ENCODE measurements at regions not wholly inside any gene's neighbourhood (a gene's known extent, or its start where the extent isn't known, plus 50 kb on each side); places are given as distances from the start of the nearest gene placed in this dataset.

DNA sequence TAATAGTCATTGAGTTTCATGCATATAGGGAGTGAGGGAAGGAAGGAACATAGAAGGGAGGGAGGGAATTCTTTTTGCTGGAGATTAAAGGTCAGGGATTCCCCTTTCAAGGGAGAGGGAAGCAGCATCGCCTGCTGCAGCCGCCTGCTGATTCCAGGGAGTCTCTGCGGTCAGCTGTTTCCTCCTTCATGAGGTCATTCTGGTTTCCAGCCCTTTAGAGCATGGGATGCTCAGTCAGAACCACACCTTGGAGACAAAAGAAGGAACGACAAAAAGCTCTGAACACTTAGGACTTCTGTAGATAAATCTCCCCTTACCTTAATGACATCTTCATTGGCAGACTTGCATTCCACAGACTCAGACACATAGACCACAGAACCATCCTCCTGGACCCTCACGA is 923.0 kb upstream of the TMEM132C start:
- H3K9me3 ChIP-seq (ENCODE audit: low read depth), result no peaks in the 10 kb centered on the region
- no peaks in the 10 kb centered on the region for H3K27me3 ChIP-seq
- no peak overlapping the region for H3K27ac ChIP-seq
- H3K27me3 Mint-ChIP-seq (ENCODE audit: insufficient read depth, low read depth), result peaks cover 6% of the 10 kb centered on the region
- H3K4me1 ChIP-seq, result no peaks in the 10 kb centered on the region
- H3K36me3 ChIP-seq, result no peaks in the 10 kb centered on the region
- no peak overlapping the region for H3K27ac Mint-ChIP-seq
- H3K4me3 ChIP-seq, result no peak overlapping the region
- no peaks in the 10 kb centered on the region for H4K20me1 ChIP-seq (ENCODE audit: low read depth)
- no peak overlapping the region for H3K9ac ChIP-seq
- peaks cover 7% of the 10 kb centered on the region for H3K4me1 Mint-ChIP-seq
- H3K36me3 Mint-ChIP-seq, result no peaks in the 10 kb centered on the region
- TF ChIP-seq, protein P1, sequence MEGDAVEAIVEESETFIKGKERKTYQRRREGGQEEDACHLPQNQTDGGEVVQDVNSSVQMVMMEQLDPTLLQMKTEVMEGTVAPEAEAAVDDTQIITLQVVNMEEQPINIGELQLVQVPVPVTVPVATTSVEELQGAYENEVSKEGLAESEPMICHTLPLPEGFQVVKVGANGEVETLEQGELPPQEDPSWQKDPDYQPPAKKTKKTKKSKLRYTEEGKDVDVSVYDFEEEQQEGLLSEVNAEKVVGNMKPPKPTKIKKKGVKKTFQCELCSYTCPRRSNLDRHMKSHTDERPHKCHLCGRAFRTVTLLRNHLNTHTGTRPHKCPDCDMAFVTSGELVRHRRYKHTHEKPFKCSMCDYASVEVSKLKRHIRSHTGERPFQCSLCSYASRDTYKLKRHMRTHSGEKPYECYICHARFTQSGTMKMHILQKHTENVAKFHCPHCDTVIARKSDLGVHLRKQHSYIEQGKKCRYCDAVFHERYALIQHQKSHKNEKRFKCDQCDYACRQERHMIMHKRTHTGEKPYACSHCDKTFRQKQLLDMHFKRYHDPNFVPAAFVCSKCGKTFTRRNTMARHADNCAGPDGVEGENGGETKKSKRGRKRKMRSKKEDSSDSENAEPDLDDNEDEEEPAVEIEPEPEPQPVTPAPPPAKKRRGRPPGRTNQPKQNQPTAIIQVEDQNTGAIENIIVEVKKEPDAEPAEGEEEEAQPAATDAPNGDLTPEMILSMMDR (IDR thresholded peaks at IDR 0.05), result no peak
- TF ChIP-seq EZH2 (IDR thresholded peaks at IDR 0.05) (no peak), EZH2phosphoT487 (IDR thresholded peaks at IDR 0.05) (no peak)
- H2AFZ ChIP-seq (replicated peaks), result no peak overlapping the region
- H3K4me2 ChIP-seq, result no peak overlapping the region
- H3K9me3 Mint-ChIP-seq, result peaks cover 13% of the 10 kb centered on the region
- no peaks in the 10 kb centered on the region for H3K79me2 ChIP-seq (ENCODE audit: low read depth)
- H3K4me3 Mint-ChIP-seq, result no peak overlapping the region
- DNase-seq (ENCODE audit: low spot score), result no peak
- no peaks in the 10 kb centered on the region for H3F3A ChIP-seq (ENCODE audit: low read depth)

GRCh38 chr12:127351481-127352010 is 915.4 kb upstream of the TMEM132C start:
- Histone ChIP-seq H3K36me3 (no peaks in the 10 kb centered on the region), H4K20me1 (ENCODE audit: low read depth) (no peaks in the 10 kb centered on the region), H3K4me1 (no peaks in the 10 kb centered on the region), H3K4me3 (no peak overlapping the region), H3K9ac (no peak overlapping the region), H3K79me2 (ENCODE audit: low read depth) (no peaks in the 10 kb centered on the region), H3K9me3 (ENCODE audit: low read depth) (no peaks in the 10 kb centered on the region), H3F3A (ENCODE audit: low read depth) (no peaks in the 10 kb centered on the region), H2AFZ (replicated peaks) (no peak overlapping the region), H3K27me3 (no peaks in the 10 kb centered on the region), H3K27ac (no peak overlapping the region), H3K4me2 (no peak overlapping the region)
- Mint-ChIP-seq H3K9me3 (peaks cover 10% of the 10 kb centered on the region), H3K27ac (no peak overlapping the region), H3K4me1 (no peaks in the 10 kb centered on the region), H3K36me3 (no peaks in the 10 kb centered on the region), H3K4me3 (no peak overlapping the region), H3K27me3 (ENCODE audit: insufficient read depth, low read depth) (peaks cover 2% of the 10 kb centered on the region)
- TF ChIP-seq EZH2 (IDR thresholded peaks at IDR 0.05) (no peak), EZH2phosphoT487 (IDR thresholded peaks at IDR 0.05) (no peak)
- TF ChIP-seq, protein P1 (IDR thresholded peaks at IDR 0.05), result no peak
- DNase-seq (ENCODE audit: low spot score), result no peak

DNA sequence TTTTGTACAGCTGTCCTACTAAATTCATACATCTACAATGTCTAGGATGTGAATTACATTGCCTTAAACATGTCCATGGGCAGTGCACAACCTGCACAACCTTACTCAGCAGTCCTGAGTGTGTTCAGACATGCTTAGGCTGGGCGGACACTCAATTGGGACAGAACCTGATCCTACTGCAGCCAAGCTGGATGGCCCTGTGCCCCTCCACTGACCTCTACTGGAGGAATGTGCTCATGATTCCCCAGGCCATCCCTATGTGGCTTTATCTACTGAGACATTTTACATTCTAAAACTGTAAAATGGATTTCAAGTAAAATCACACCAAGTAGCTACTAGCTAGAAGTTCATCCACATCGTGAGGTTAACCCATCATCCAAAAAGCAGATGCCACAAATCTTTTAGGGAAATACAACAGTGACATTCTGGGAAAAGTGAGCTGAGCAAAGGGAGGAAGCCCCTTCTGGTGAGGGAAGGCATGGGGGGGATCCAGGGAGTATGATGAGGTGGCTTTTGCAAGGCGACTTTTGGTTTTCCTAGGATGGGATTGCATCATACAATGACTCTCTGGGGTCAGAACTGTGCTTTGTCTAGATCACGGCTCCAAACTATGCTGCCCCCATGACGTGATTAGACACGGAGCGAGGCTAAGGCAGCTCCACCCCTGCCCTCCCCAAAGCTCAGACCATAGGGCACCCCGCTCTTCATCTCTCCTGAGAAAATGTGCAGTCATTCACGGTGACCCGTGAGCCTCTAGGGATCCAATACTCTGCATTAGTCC is 911.7 kb upstream of the TMEM132C start:
- Histone ChIP-seq H3K27ac (no peak overlapping the region), H3K9me3 (ENCODE audit: low read depth) (no peaks in the 10 kb centered on the region), H3K4me1 (no peaks in the 10 kb centered on the region), H3K4me3 (no peak overlapping the region), H3K79me2 (ENCODE audit: low read depth) (no peaks in the 10 kb centered on the region), H2AFZ (replicated peaks) (peak overlapping the region; percentile 50), H3K9ac (no peak overlapping the region), H3F3A (ENCODE audit: low read depth) (no peaks in the 10 kb centered on the region), H3K4me2 (no peak overlapping the region), H3K27me3 (no peaks in the 10 kb centered on the region), H3K36me3 (no peaks in the 10 kb centered on the region), H4K20me1 (ENCODE audit: low read depth) (no peaks in the 10 kb centered on the region)
- no peak overlapping the region for H3K27ac Mint-ChIP-seq
- no peak overlapping the region for H3K4me3 Mint-ChIP-seq
- no peaks in the 10 kb centered on the region for H3K4me1 Mint-ChIP-seq
- no peaks in the 10 kb centered on the region for H3K36me3 Mint-ChIP-seq
- TF ChIP-seq, protein P1 (IDR thresholded peaks at IDR 0.05), result peak; percentile 70
- no peak for TF ChIP-seq EZH2 (IDR thresholded peaks at IDR 0.05)
- H3K27me3 Mint-ChIP-seq (ENCODE audit: insufficient read depth, low read depth), result peaks cover 2% of the 10 kb centered on the region
- DNase-seq (ENCODE audit: low spot score), result peak; percentile 38
- H3K9me3 Mint-ChIP-seq, result peaks cover 2% of the 10 kb centered on the region
